ENCODE measurements at regions not wholly inside any gene's neighbourhood (a gene's known extent, or its start where the extent isn't known, plus 50 kb on each side); places are given as distances from the start of the nearest gene placed in this dataset.
"Not testable (repeated sequence)": the region's sequence is repeated elsewhere in the genome, so short reads cannot be mapped to it uniquely, and the experiment has no call there.

- ATAC-seq (ENCODE audit: low read depth), result no peak
- intact Hi-C loops (cut with micrococcal nuclease), result no loop called here
- TF ChIP-seq CTCF (IDR thresholded peaks at IDR 0.05), result no peak
- DNase-seq, result no peak
- no peak overlapping the region for H3K27ac Mint-ChIP-seq
- no peak overlapping the region for H3K4me3 Mint-ChIP-seq
- ChIA-PET CTCF (no interaction called here), POLR2A (no interaction called here)
- no peaks in the 10 kb centered on the region for H3K9me3 Mint-ChIP-seq
- H3K36me3 Mint-ChIP-seq (ENCODE audit: low read depth), result no peaks in the 10 kb centered on the region
- H3K27me3 Mint-ChIP-seq, result peaks cover 13% of the 10 kb centered on the region
- H3K4me1 Mint-ChIP-seq, result no peaks in the 10 kb centered on the region
These were observed 68.8 kb upstream of the CD28 start for GRCh38 chr2:203637471-203638167.

GRCh38 chr2:203641865-203642264 is 64.6 kb upstream of the CD28 start:
- H3K4me1 Mint-ChIP-seq; H3K9me3 Mint-ChIP-seq; POLR2A ChIA-PET; DNase-seq; intact Hi-C loops (cut with micrococcal nuclease); H3K27ac Mint-ChIP-seq; H3K36me3 Mint-ChIP-seq (ENCODE audit: low read depth); ATAC-seq (ENCODE audit: low read depth); H3K4me3 Mint-ChIP-seq; CTCF ChIA-PET: not testable (repeated sequence)
- peaks cover 14% of the 10 kb centered on the region for H3K27me3 Mint-ChIP-seq

- DNase-seq; H3K4me3 Mint-ChIP-seq; intact Hi-C loops (cut with micrococcal nuclease); H3K36me3 Mint-ChIP-seq (ENCODE audit: low read depth); POLR2A ChIA-PET; H3K27ac Mint-ChIP-seq; H3K4me1 Mint-ChIP-seq; H3K9me3 Mint-ChIP-seq; ATAC-seq (ENCODE audit: low read depth); CTCF ChIA-PET: not testable (repeated sequence)
- H3K27me3 Mint-ChIP-seq, result peaks cover 14% of the 10 kb centered on the region
These were observed 63.6 kb upstream of the CD28 start for GRCh38 chr2:203642841-203643240.

GRCh38 chr2:203645831-203646230 is 60.6 kb upstream of the CD28 start:
- ATAC-seq (ENCODE audit: low read depth), result no peak
- no peak for TF ChIP-seq CTCF (IDR thresholded peaks at IDR 0.05)
- Mint-ChIP-seq H3K4me1 (no peaks in the 10 kb centered on the region), H3K9me3 (no peaks in the 10 kb centered on the region), H3K27me3 (peaks cover 22% of the 10 kb centered on the region), H3K36me3 (ENCODE audit: low read depth) (no peaks in the 10 kb centered on the region), H3K4me3 (no peak overlapping the region), H3K27ac (no peak overlapping the region)
- POLR2A ChIA-PET, result no interaction called here
- DNase-seq, result no peak
- CTCF ChIA-PET, result no interaction called here
- intact Hi-C loops (cut with micrococcal nuclease), result no loop called here

DNA sequence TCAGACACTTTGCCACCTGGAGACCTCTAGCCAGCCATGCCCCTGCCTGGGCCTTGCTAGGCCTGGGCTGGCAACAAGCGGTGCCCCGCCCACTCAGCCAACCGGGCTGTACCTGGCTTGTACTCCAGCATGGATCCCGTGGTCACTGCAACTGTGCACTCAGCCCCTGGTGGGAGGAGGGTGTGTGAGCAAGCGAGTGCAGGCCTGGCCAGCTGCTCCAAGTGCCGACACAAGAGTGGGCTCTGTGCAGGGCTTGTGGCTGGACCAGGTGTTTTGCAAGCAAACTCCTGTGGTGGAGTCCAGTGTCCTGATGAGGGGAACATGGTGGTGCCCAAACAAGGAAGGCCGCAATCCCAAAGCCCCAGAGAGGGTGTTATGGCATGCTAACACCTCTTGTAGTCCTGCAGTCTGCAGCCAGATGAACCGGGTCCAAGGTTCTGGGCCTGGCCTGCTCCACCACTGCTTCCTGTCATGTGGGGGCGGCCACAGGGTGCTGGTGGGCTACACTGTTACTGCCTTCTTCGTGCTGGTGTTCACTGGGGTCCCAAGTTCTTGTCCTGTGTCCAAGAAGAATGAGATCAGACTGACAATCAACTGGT is 60.1 kb upstream of the CD28 start:
- ATAC-seq (ENCODE audit: low read depth) (no peak), DNase-seq (no peak)
- intact Hi-C loops (cut with micrococcal nuclease), result no loop called here
- H3K4me1 Mint-ChIP-seq, result no peaks in the 10 kb centered on the region
- H3K27me3 Mint-ChIP-seq, result peaks cover 20% of the 10 kb centered on the region
- ChIA-PET CTCF (no interaction called here), POLR2A (no interaction called here)
- H3K27ac Mint-ChIP-seq, result no peak overlapping the region
- no peak overlapping the region for H3K4me3 Mint-ChIP-seq
- no peaks in the 10 kb centered on the region for H3K36me3 Mint-ChIP-seq (ENCODE audit: low read depth)
- no peak for TF ChIP-seq CTCF (IDR thresholded peaks at IDR 0.05)
- no peaks in the 10 kb centered on the region for H3K9me3 Mint-ChIP-seq

DNA sequence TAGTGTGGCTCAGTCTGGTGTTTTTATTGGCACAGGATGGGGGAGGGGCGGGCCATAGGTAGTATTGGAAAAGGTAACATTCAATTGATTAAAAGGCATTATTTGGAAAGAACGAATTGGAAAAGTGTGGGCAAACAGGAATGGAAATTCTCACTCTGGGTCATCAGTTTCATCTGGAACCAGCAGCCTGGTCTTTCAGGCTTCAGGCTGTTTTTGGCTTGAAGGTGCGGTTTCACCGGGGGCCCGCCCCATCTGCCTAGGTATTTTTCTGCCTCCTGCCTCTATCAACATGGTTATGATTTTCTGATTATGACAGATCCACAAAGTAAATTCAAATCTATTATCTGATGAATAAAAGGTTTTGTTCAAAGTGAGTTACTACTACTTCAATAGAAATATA is 59.5 kb upstream of the CD28 start:
- Mint-ChIP-seq H3K4me1 (no peaks in the 10 kb centered on the region), H3K4me3 (no peak overlapping the region), H3K36me3 (ENCODE audit: low read depth) (no peaks in the 10 kb centered on the region), H3K27ac (no peak overlapping the region), H3K27me3 (peaks cover 18% of the 10 kb centered on the region), H3K9me3 (no peaks in the 10 kb centered on the region)
- TF ChIP-seq CTCF (IDR thresholded peaks at IDR 0.05), result no peak
- DNase-seq (no peak), ATAC-seq (ENCODE audit: low read depth) (no peak)
- intact Hi-C loops (cut with micrococcal nuclease), result no loop called here
- POLR2A ChIA-PET, result no interaction called here
- CTCF ChIA-PET, result no interaction called here

Data from activated B cell treated with CpG ODN at 0.5 μM for 24 hours (primary cell).